T-helper 17 cell (primary cell): ENCODE measurements at regions not wholly inside any gene's neighbourhood (a gene's known extent, or its start where the extent isn't known, plus 50 kb on each side); places are given as distances from the start of the nearest gene placed in this dataset.

ENCODE experiments used
- ATAC-seq: fragments of 150-1000 bp; cut with Tn5 transposase; 2 replicates; pipeline ENCODE4 v1.10.0; 2021; ENCODE audit warnings: mild to moderate bottlenecking, moderate library complexity
- DNase-seq, 3 donors: peaks; one replicate each; pipeline versions ENCODE4 v3.0.0 to v3.0.0-alpha.2; 2020 to 2021
- H3K9me3 ChIP-seq: one replicate; pipeline ENCODE4 v1.7.0; 2013; ENCODE audit warnings: low read length, mild to moderate bottlenecking; ENCODE audit not compliant: control insufficient read depth, poor library complexity, severe bottlenecking
- H3K27ac Mint-ChIP-seq: one replicate; pipeline ENCODE4 v1.8.0; 2022; ENCODE audit warnings: mild to moderate bottlenecking, moderate library complexity, mixed read lengths
- H3K27me3 Mint-ChIP-seq: one replicate; pipeline ENCODE4 v1.8.0; 2022; ENCODE audit warnings: mixed read lengths
- H3K36me3 Mint-ChIP-seq: one replicate; pipeline ENCODE4 v1.8.0; 2022; ENCODE audit warnings: low read depth, mixed read lengths
- H3K4me1 Mint-ChIP-seq: one replicate; pipeline ENCODE4 v1.8.0; 2022; ENCODE audit warnings: mild to moderate bottlenecking, mixed read lengths
- H3K4me3 Mint-ChIP-seq: one replicate; pipeline ENCODE4 v1.8.0; 2022; ENCODE audit warnings: mild to moderate bottlenecking, moderate library complexity, mixed read lengths

GRCh38 chr18:22342625-22343024 is 75.1 kb downstream of the CTAGE1 start:
- no peaks in the 10 kb centered on the region for H3K36me3 Mint-ChIP-seq
- H3K9me3 ChIP-seq: no peaks in the 10 kb centered on the region
- peak overlapping the region; percentile 27 for H3K27ac Mint-ChIP-seq
- no peak overlapping the region for H3K4me3 Mint-ChIP-seq
- no peaks in the 10 kb centered on the region for H3K4me1 Mint-ChIP-seq
- H3K27me3 Mint-ChIP-seq: peaks cover 21% of the 10 kb centered on the region
- ATAC-seq: peak; percentile 30
- no peak for DNase-seq

- DNase-seq: no peak
- Mint-ChIP-seq H3K4me1 (no peaks in the 10 kb centered on the region), H3K27me3 (peaks cover 6% of the 10 kb centered on the region), H3K27ac (no peak overlapping the region), H3K36me3 (no peaks in the 10 kb centered on the region), H3K4me3 (no peak overlapping the region)
- ATAC-seq: no peak
- H3K9me3 ChIP-seq: no peaks in the 10 kb centered on the region
These were observed 77.4 kb downstream of the CTAGE1 start for GRCh38 chr18:22340331-22340730.

GRCh38 chr18:22339913-22340312 is 77.8 kb downstream of the CTAGE1 start:
- Mint-ChIP-seq H3K27me3 (peaks cover 6% of the 10 kb centered on the region), H3K4me1 (no peaks in the 10 kb centered on the region), H3K36me3 (no peaks in the 10 kb centered on the region), H3K4me3 (no peak overlapping the region), H3K27ac (no peak overlapping the region)
- DNase-seq (no peak), ATAC-seq (no peak)
- H3K9me3 ChIP-seq: no peaks in the 10 kb centered on the region

GRCh38 chr18:22337833-22338232 is 79.9 kb downstream of the CTAGE1 start:
- H3K9me3 ChIP-seq: no peaks in the 10 kb centered on the region
- no peaks in the 10 kb centered on the region for H3K27me3 Mint-ChIP-seq
- ATAC-seq: no peak
- H3K4me3 Mint-ChIP-seq: no peak overlapping the region
- H3K36me3 Mint-ChIP-seq: no peaks in the 10 kb centered on the region
- DNase-seq: no peak
- H3K4me1 Mint-ChIP-seq: no peaks in the 10 kb centered on the region
- no peak overlapping the region for H3K27ac Mint-ChIP-seq

- no peak for ATAC-seq
- Mint-ChIP-seq H3K27ac (no peak overlapping the region), H3K4me3 (no peak overlapping the region), H3K4me1 (no peaks in the 10 kb centered on the region), H3K27me3 (no peaks in the 10 kb centered on the region), H3K36me3 (no peaks in the 10 kb centered on the region)
- no peaks in the 10 kb centered on the region for H3K9me3 ChIP-seq
- no peak for DNase-seq
These were observed 80.4 kb downstream of the CTAGE1 start for GRCh38 chr18:22337306-22337705.

GRCh38 chr18:22336406-22336805 is 81.3 kb downstream of the CTAGE1 start:
- Mint-ChIP-seq H3K27me3 (no peaks in the 10 kb centered on the region), H3K36me3 (no peaks in the 10 kb centered on the region), H3K4me1 (no peaks in the 10 kb centered on the region), H3K27ac (no peak overlapping the region), H3K4me3 (no peak overlapping the region)
- no peaks in the 10 kb centered on the region for H3K9me3 ChIP-seq
- ATAC-seq (no peak), DNase-seq (no peak)

GRCh38 chr18:22335731-22336198 is 82.0 kb downstream of the CTAGE1 start:
- Mint-ChIP-seq H3K4me3 (no peak overlapping the region), H3K36me3 (no peaks in the 10 kb centered on the region), H3K27ac (no peak overlapping the region), H3K27me3 (no peaks in the 10 kb centered on the region), H3K4me1 (no peaks in the 10 kb centered on the region)
- DNase-seq (no peak), ATAC-seq (no peak)
- H3K9me3 ChIP-seq: no peaks in the 10 kb centered on the region

- DNase-seq: no peak
- Mint-ChIP-seq H3K4me3 (no peak overlapping the region), H3K27me3 (no peaks in the 10 kb centered on the region), H3K4me1 (no peaks in the 10 kb centered on the region), H3K36me3 (no peaks in the 10 kb centered on the region), H3K27ac (no peak overlapping the region)
- ATAC-seq: no peak
- H3K9me3 ChIP-seq: no peaks in the 10 kb centered on the region
These were observed 83.1 kb downstream of the CTAGE1 start for GRCh38 chr18:22334567-22334966.

- no peaks in the 10 kb centered on the region for H3K4me1 Mint-ChIP-seq
These were observed 85.1 kb downstream of the CTAGE1 start for GRCh38 chr18:22332590-22332989.

GRCh38 chr18:22330508-22330907 is 87.2 kb downstream of the CTAGE1 start:
- Mint-ChIP-seq H3K4me3 (no peak overlapping the region), H3K36me3 (no peaks in the 10 kb centered on the region), H3K27ac (no peak overlapping the region), H3K27me3 (no peaks in the 10 kb centered on the region), H3K4me1 (no peaks in the 10 kb centered on the region)
- no peak for DNase-seq
- no peak for ATAC-seq
- no peaks in the 10 kb centered on the region for H3K9me3 ChIP-seq

More at GRCh38 chr18:22332590-22332989, 85.1 kb downstream of the CTAGE1 start:
- H3K27me3 Mint-ChIP-seq: no peaks in the 10 kb centered on the region
- no peak for ATAC-seq
- no peaks in the 10 kb centered on the region for H3K36me3 Mint-ChIP-seq
- DNase-seq: no peak
- no peak overlapping the region for H3K4me3 Mint-ChIP-seq
- no peaks in the 10 kb centered on the region for H3K9me3 ChIP-seq
- no peak overlapping the region for H3K27ac Mint-ChIP-seq

GRCh38 chr18:22325396-22325795 is 92.3 kb downstream of the CTAGE1 start:
- DNase-seq (no peak), ATAC-seq (no peak)
- no peak overlapping the region for H3K27ac Mint-ChIP-seq
- H3K27me3 Mint-ChIP-seq: no peaks in the 10 kb centered on the region
- H3K36me3 Mint-ChIP-seq: no peaks in the 10 kb centered on the region
- H3K4me3 Mint-ChIP-seq: no peak overlapping the region
- no peaks in the 10 kb centered on the region for H3K4me1 Mint-ChIP-seq
- H3K9me3 ChIP-seq: no peaks in the 10 kb centered on the region

GRCh38 chr18:22324191-22325131 is 93.3 kb downstream of the CTAGE1 start:
- H3K9me3 ChIP-seq: no peaks in the 10 kb centered on the region
- DNase-seq (no peak), ATAC-seq (no peak)
- H3K4me3 Mint-ChIP-seq: peak overlapping the region; percentile 31
- H3K36me3 Mint-ChIP-seq: no peaks in the 10 kb centered on the region
- H3K4me1 Mint-ChIP-seq: no peaks in the 10 kb centered on the region
- H3K27ac Mint-ChIP-seq: no peak overlapping the region
- H3K27me3 Mint-ChIP-seq: no peaks in the 10 kb centered on the region

GRCh38 chr18:22322243-22322691 is 95.4 kb downstream of the CTAGE1 start:
- Mint-ChIP-seq H3K27ac (no peak overlapping the region), H3K4me3 (no peak overlapping the region), H3K36me3 (no peaks in the 10 kb centered on the region), H3K27me3 (no peaks in the 10 kb centered on the region), H3K4me1 (no peaks in the 10 kb centered on the region)
- ATAC-seq: no peak
- no peak for DNase-seq
- no peaks in the 10 kb centered on the region for H3K9me3 ChIP-seq

- no peaks in the 10 kb centered on the region for H3K9me3 ChIP-seq
- H3K36me3 Mint-ChIP-seq: no peaks in the 10 kb centered on the region
- ATAC-seq: no peak
- DNase-seq: no peak
- no peaks in the 10 kb centered on the region for H3K27me3 Mint-ChIP-seq
- no peaks in the 10 kb centered on the region for H3K4me1 Mint-ChIP-seq
- H3K27ac Mint-ChIP-seq: no peak overlapping the region
- H3K4me3 Mint-ChIP-seq: no peak overlapping the region
These were observed 96.9 kb downstream of the CTAGE1 start for GRCh38 chr18:22320771-22321170.
